Stimulated activated naive B cell treated with anti-CD40 and anti-IgM and Interleukin-4, amounts not matched to agents 10 μg/mL and 1 μg/mL and 100 μg/mL, for 72 hours (primary cell): ENCODE measurements at regions not wholly inside any gene's neighbourhood (a gene's known extent, or its start where the extent isn't known, plus 50 kb on each side); places are given as distances from the start of the nearest gene placed in this dataset.
"Not testable (repeated sequence)": the region's sequence is repeated elsewhere in the genome, so short reads cannot be mapped to it uniquely, and the experiment has no call there.

Source experiments
- ATAC-seq, 2 donors: fragments of 150-1000 bp; cut with Tn5 transposase; replicated peaks; 2 replicates each; pipeline ENCODE4 v1.10.0; 2021; ENCODE audit warnings: moderate library complexity in 1 of 2
- DNase-seq: peaks from one replicate; pipeline ENCODE4 v3.0.0; 2021
- H3K27ac Mint-ChIP-seq: one replicate; pipeline ENCODE4 v1.8.0; 2022; ENCODE audit warnings: mild to moderate bottlenecking, mixed read lengths
- H3K27me3 Mint-ChIP-seq, 2 donors: one replicate each; pipeline ENCODE4 v1.8.0; 2022; ENCODE audit warnings: mixed read lengths in 2 of 2
- H3K36me3 Mint-ChIP-seq, 2 donors: one replicate each; pipeline ENCODE4 v1.8.0; 2022; ENCODE audit warnings: mixed read lengths in 2 of 2, mild to moderate bottlenecking in 1 of 2
- H3K4me1 Mint-ChIP-seq, 2 donors: one replicate each; pipeline ENCODE4 v1.8.0; 2022; ENCODE audit warnings: mixed read lengths in 2 of 2, mild to moderate bottlenecking in 1 of 2
- H3K4me3 Mint-ChIP-seq, 2 donors: one replicate each; pipeline ENCODE4 v1.8.0; 2022; ENCODE audit warnings: mild to moderate bottlenecking in 2 of 2, mixed read lengths in 2 of 2, moderate library complexity in 1 of 2
- H3K9me3 Mint-ChIP-seq, 2 donors: one replicate each; pipeline ENCODE4 v1.8.0; 2022; ENCODE audit warnings: mixed read lengths in 2 of 2, mild to moderate bottlenecking in 1 of 2

DNA sequence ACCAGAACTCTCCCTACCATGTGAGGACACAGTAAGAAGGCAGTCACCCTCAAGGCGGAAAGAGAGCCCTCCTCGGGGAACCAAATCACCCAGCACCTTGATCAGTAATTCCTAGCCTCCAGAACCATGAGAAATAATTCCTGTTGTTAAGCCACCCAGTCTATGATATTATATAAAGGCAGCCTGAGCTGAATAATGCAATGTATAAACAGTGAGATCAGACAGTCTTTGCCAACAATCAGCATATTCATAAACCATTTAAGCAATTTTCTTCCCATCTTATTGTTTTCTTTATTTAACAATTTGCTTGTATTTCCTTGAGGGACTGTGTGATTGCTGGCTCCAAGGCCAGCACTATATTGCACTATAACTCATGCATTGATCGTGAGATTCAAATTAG lies 144.4 kb upstream of the DAPK1 start:
- Mint-ChIP-seq H3K27ac (no peak overlapping the region), H3K9me3 (peaks cover 3 to 5% of the 10 kb centered on the region in 2 donors), H3K4me1 (no peaks in the 10 kb centered on the region), H3K27me3 (peaks cover 0 to 5% of the 10 kb centered on the region in 2 donors), H3K36me3 (no peaks in the 10 kb centered on the region), H3K4me3 (no peak overlapping the region)
- no peak for DNase-seq
- ATAC-seq: no peak

- no peaks in the 10 kb centered on the region for H3K4me1 Mint-ChIP-seq
These were observed 143.5 kb upstream of the DAPK1 start for GRCh38 chr9:87354147-87354546.

DNA sequence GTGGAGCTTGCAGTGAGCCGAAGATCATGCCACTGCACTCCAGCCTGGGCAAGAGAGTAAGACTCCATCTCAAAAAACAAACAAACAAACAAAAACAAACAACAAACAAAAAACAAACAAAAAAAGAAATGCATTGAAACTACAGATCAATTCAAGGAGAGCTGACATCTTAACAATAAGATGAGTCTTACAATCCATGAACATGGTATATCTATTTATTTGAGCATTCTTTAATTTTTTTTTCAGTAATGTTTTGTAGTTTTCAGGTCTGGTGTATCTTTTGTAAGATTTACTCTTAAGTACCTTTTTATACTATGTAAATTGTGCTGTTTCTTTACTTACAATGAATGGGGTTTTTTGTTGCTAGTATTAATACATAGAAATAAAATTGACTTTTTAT lies 140.1 kb upstream of the DAPK1 start:
- no peaks in the 10 kb centered on the region for H3K4me1 Mint-ChIP-seq
- H3K27ac Mint-ChIP-seq: no peak overlapping the region
- no peaks in the 10 kb centered on the region for H3K36me3 Mint-ChIP-seq
- DNase-seq: no peak
- peaks cover 0 to 1% of the 10 kb centered on the region in 2 donors for H3K9me3 Mint-ChIP-seq
- H3K4me3 Mint-ChIP-seq: no peak overlapping the region
- ATAC-seq: no peak
- H3K27me3 Mint-ChIP-seq: peaks cover 22 to 25% of the 10 kb centered on the region in 2 donors

More at GRCh38 chr9:87354147-87354546, 143.5 kb upstream of the DAPK1 start:
- peaks cover 1 to 9% of the 10 kb centered on the region in 2 donors for H3K27me3 Mint-ChIP-seq
- no peak for DNase-seq
- peaks cover 2 to 3% of the 10 kb centered on the region in 2 donors for H3K9me3 Mint-ChIP-seq
- H3K36me3 Mint-ChIP-seq: no peaks in the 10 kb centered on the region
- ATAC-seq: no peak
- no peak overlapping the region for H3K27ac Mint-ChIP-seq
- H3K4me3 Mint-ChIP-seq: no peak overlapping the region

DNA sequence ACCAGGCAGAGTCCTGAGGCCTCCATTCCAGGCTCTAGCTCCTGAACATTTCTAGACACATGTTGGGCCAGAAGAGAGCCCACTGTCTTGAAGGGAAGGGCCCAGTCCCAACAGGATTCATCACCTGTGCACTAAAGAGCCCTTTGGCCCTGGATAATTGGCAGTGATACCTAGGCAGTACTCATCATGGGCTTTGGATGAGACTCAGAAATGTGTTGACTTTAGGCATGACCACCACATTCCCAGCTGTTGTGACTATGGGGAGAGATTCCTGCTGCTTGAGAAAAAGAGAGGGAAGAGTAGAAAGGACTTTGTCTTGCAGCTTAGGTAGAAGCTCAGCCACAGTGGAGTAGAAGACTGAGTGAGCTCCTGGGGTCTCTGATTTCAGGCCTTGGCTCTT lies 138.4 kb upstream of the DAPK1 start:
- DNase-seq (no peak), ATAC-seq (no peak)
- Mint-ChIP-seq H3K4me3 (no peak overlapping the region), H3K36me3 (no peaks in the 10 kb centered on the region), H3K27me3 (peaks cover 20 to 22% of the 10 kb centered on the region in 2 donors), H3K4me1 (no peaks in the 10 kb centered on the region), H3K9me3 (peaks cover 1 to 2% of the 10 kb centered on the region in 2 donors), H3K27ac (no peak overlapping the region)

DNA sequence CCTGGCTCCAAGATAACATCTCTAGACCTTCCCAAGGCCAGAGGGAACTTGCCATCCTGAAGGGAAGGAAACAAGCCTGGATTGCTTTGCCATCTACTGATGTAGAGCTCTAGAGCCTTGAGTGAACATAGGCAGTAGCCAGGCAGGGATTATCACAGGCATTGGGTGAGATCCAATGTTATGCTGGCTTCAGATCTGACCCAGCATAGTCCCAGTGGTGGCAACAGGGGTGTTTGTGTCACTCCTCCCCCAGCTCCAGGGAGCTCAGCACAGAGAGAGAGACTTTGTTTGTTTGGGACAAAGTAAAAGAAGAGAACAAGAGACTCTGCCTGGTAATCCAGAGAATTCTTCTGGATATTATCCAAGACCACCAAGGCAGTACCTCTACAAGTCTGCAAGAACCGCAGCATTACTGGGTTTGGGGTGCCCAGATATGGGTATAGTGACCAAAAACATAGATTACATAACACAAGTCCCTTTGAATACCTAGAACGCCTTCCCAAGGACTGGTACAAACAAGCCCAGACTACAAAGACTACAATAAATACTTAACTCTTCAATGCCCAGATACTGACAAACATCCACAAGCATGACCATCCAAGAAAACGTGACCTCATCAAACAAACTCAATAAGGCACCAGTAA lies 137.6 kb upstream of the DAPK1 start:
- H3K27me3 Mint-ChIP-seq: peaks cover 20 to 22% of the 10 kb centered on the region in 2 donors
- no peak overlapping the region for H3K4me3 Mint-ChIP-seq
- H3K9me3 Mint-ChIP-seq: peaks cover 8 to 9% of the 10 kb centered on the region in 2 donors
- no peak overlapping the region for H3K27ac Mint-ChIP-seq
- H3K4me1 Mint-ChIP-seq: no peaks in the 10 kb centered on the region
- ATAC-seq (no peak), DNase-seq (no peak)
- no peaks in the 10 kb centered on the region for H3K36me3 Mint-ChIP-seq

GRCh38 chr9:87370049-87370685 lies 127.5 kb upstream of the DAPK1 start:
- ATAC-seq (no peak), DNase-seq (no peak)
- H3K36me3 Mint-ChIP-seq: no peaks in the 10 kb centered on the region
- peaks cover 0 to 2% of the 10 kb centered on the region in 2 donors for H3K9me3 Mint-ChIP-seq
- peaks cover 4 to 17% of the 10 kb centered on the region in 2 donors for H3K27me3 Mint-ChIP-seq
- no peak overlapping the region for H3K4me3 Mint-ChIP-seq
- no peak overlapping the region for H3K27ac Mint-ChIP-seq
- H3K4me1 Mint-ChIP-seq: no peaks in the 10 kb centered on the region

DNA sequence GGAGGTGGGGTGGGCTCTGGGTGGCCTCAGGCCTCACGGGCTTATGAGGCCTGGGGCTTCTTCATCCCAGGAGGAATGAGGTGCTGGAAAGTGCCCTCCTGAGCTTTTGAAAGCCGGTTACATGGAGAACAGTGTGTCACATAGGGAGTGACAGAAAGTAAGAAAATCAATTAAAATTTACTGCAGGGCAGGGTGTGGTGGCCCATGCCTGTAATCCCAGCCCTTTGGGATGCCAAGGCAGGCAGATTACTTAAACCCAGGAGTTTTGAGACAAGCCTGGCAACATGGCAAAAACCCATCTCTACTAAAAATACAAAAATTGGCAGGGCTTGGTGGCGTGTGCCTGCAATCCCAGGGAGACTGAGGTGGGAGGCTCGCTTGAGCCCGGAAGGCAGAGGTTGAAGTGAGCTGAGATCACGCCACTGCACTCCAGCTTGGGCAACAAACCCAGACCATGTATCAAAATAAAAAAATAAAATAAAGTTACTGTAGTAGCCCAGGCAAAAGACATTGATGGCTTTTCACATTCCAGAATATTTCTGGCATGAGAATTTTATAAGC lies 125.8 kb upstream of the DAPK1 start:
- ATAC-seq: no peak
- DNase-seq: no peak
- Mint-ChIP-seq H3K36me3 (no peaks in the 10 kb centered on the region), H3K4me1 (no peaks in the 10 kb centered on the region), H3K27me3 (peaks cover 4 to 17% of the 10 kb centered on the region in 2 donors), H3K27ac (no peak overlapping the region), H3K4me3 (no peak overlapping the region), H3K9me3 (peaks cover 0 to 2% of the 10 kb centered on the region in 2 donors)

- no peak for DNase-seq
- H3K4me3 Mint-ChIP-seq: no peak overlapping the region
- H3K9me3 Mint-ChIP-seq: peaks cover 0 to under 1% of the 10 kb centered on the region in 2 donors
- H3K4me1 Mint-ChIP-seq: no peaks in the 10 kb centered on the region
- H3K36me3 Mint-ChIP-seq: no peaks in the 10 kb centered on the region
- peaks cover 4 to 17% of the 10 kb centered on the region in 2 donors for H3K27me3 Mint-ChIP-seq
- no peak overlapping the region for H3K27ac Mint-ChIP-seq
- ATAC-seq: no peak
These were observed 125.3 kb upstream of the DAPK1 start for GRCh38 chr9:87372356-87372851.

- not testable (repeated sequence) for H3K27ac Mint-ChIP-seq, DNase-seq
- ATAC-seq: peak in 1 of 2 donors; percentile 57
These were observed 123.4 kb upstream of the DAPK1 start for GRCh38 chr9:87374023-87374919.

DNA sequence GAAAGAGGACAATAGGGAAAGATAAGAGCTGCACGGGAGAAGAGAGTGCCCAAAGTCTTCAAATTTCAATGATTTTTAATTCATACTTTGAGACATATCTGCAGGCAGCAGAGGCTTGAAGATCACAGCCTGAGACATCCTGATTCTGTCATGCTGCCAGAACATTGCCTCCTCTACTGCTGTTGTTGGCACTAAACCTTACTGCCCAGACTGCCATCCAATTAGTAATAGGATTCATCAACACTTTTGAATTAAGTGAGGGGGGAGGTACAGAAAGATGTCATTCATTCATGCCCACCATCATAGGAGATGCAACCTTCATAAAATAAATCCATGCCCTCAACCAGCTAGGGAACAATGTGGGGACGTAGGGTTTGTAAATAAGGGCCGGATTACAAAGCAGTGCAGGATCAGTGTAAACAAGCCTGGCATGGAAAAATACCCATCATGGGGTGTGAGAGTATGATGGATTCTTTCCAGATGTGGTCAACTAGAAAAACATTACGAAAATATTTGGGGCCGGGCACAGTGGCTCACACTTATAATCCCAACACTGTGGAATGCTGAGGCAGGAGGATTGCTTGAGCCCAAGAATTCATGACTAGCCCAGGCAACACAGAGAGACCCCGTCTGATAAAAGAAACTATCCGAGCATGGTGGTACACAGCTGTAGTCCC lies 122.1 kb upstream of the DAPK1 start:
- no peak overlapping the region for H3K27ac Mint-ChIP-seq
- H3K9me3 Mint-ChIP-seq: no peaks in the 10 kb centered on the region
- H3K4me1 Mint-ChIP-seq: no peaks in the 10 kb centered on the region
- H3K36me3 Mint-ChIP-seq: no peaks in the 10 kb centered on the region
- H3K4me3 Mint-ChIP-seq: no peak overlapping the region
- ATAC-seq (no peak), DNase-seq (no peak)
- H3K27me3 Mint-ChIP-seq: peaks cover 4 to 10% of the 10 kb centered on the region in 2 donors

More at GRCh38 chr9:87374023-87374919, 123.4 kb upstream of the DAPK1 start:
- peaks cover 4 to 17% of the 10 kb centered on the region in 2 donors for H3K27me3 Mint-ChIP-seq
- H3K9me3 Mint-ChIP-seq, H3K4me3 Mint-ChIP-seq, H3K4me1 Mint-ChIP-seq, H3K36me3 Mint-ChIP-seq: not testable (repeated sequence)

DNA sequence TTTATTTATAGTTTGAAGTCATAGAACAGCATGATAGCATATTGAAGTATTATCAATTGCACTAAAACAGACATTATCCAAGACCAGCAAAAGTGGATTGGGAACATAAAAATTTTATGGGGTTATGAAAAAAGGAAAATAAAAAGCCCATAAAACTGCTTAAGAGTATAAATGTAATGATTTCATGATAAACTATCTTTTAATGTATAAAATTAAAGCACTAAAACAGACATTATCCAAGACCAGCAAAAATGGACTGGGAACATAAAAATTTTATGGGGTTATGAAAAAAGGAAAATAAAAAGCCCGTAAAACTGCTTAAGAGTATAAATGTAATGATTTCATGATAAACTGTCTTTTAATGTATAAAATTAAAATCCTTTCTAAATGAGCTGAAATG lies 119.0 kb upstream of the DAPK1 start:
- no peak for DNase-seq
- no peak for ATAC-seq
- Mint-ChIP-seq H3K27ac (no peak overlapping the region), H3K27me3 (peaks cover 0 to 3% of the 10 kb centered on the region in 2 donors), H3K36me3 (no peaks in the 10 kb centered on the region), H3K9me3 (no peaks in the 10 kb centered on the region), H3K4me1 (no peaks in the 10 kb centered on the region), H3K4me3 (no peak overlapping the region)

DNA sequence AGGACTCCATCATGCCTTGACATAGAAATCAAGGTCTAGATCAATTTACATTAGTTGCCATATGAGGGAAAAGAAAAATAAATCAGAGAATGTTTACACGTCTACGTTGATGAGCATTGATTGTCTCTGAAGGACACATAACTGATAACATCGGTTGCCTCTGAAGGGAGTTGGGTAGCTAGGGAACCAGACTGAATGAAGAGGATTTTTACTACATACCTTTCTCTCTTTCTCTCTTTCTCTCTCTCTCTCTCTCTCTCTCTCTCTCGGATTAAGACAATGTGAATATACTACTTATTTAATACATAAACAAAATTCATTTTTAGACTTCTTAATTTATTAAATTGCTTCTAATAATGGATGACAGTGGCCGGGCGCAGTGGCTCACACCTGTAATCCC lies 118.4 kb upstream of the DAPK1 start:
- Mint-ChIP-seq H3K36me3 (no peaks in the 10 kb centered on the region), H3K27me3 (peaks cover 0 to 3% of the 10 kb centered on the region in 2 donors), H3K27ac (no peak overlapping the region), H3K9me3 (no peaks in the 10 kb centered on the region), H3K4me1 (no peaks in the 10 kb centered on the region), H3K4me3 (no peak overlapping the region)
- ATAC-seq: no peak
- no peak for DNase-seq

- DNase-seq (no peak), ATAC-seq (no peak)
- no peaks in the 10 kb centered on the region for H3K9me3 Mint-ChIP-seq
- no peaks in the 10 kb centered on the region for H3K36me3 Mint-ChIP-seq
- H3K27ac Mint-ChIP-seq: no peak overlapping the region
- peaks cover 0 to 3% of the 10 kb centered on the region in 2 donors for H3K27me3 Mint-ChIP-seq
- H3K4me3 Mint-ChIP-seq: no peak overlapping the region
- no peaks in the 10 kb centered on the region for H3K4me1 Mint-ChIP-seq
These were observed 116.5 kb upstream of the DAPK1 start for GRCh38 chr9:87381050-87381711.
